ENCODE measurements at regions not wholly inside any gene's neighbourhood (a gene's known extent, or its start where the extent isn't known, plus 50 kb on each side); places are given as distances from the start of the nearest gene placed in this dataset.
"Not testable (repeated sequence)": the region's sequence is repeated elsewhere in the genome, so short reads cannot be mapped to it uniquely, and the experiment has no call there.

DNA sequence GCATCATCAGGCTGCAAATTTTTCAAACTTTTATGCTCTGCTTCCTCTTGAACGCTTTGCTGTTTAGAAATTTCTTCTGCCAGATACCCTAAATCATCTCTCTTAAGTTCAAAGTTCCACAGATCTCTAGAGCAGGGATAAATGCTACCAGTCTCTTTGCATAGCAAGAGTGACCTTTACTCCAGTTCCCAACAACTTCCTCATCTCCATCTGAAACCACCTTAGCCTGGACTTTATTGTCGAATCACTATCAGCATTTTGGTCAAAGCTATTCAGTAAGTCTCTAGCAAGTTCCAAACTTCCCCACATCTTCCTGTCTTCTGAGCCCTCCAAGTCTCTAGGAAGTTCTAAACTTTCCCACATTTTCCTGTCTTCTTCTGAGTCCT lies 170.9 kb downstream of the MAIP1 start:
- TF ChIP-seq, protein P1, sequence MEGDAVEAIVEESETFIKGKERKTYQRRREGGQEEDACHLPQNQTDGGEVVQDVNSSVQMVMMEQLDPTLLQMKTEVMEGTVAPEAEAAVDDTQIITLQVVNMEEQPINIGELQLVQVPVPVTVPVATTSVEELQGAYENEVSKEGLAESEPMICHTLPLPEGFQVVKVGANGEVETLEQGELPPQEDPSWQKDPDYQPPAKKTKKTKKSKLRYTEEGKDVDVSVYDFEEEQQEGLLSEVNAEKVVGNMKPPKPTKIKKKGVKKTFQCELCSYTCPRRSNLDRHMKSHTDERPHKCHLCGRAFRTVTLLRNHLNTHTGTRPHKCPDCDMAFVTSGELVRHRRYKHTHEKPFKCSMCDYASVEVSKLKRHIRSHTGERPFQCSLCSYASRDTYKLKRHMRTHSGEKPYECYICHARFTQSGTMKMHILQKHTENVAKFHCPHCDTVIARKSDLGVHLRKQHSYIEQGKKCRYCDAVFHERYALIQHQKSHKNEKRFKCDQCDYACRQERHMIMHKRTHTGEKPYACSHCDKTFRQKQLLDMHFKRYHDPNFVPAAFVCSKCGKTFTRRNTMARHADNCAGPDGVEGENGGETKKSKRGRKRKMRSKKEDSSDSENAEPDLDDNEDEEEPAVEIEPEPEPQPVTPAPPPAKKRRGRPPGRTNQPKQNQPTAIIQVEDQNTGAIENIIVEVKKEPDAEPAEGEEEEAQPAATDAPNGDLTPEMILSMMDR (IDR thresholded peaks at IDR 0.05): not testable (repeated sequence)
- not testable (repeated sequence) for TF ChIP-seq EZH2, EZH2phosphoT487 (IDR thresholded peaks at IDR 0.05)
